GM23338 (cell line): ENCODE measurements at regions not wholly inside any gene's neighbourhood (a gene's known extent, or its start where the extent isn't known, plus 50 kb on each side); places are given as distances from the start of the nearest gene placed in this dataset.

Source experiments
- ATAC-seq: fragments of 200-7000 bp; cut with Tn5 transposase; 3 replicates; pipeline ENCODE4 v1.9.1; 2020
- DNase-seq: peaks from one replicate; pipeline ENCODE4 v3.0.0-alpha.2; 2015; ENCODE audit warnings: low spot score
- H2AFZ ChIP-seq: fragments of 200-600 bp; sonication (generic); 2 replicates; pipeline ENCODE4 v1.8.0; 2016; ENCODE audit warnings: antibody characterized with exemption, mild to moderate bottlenecking, moderate library complexity
- H3F3A ChIP-seq: fragments of 200-600 bp; sonication (generic); replicated peaks from 2 replicates; pipeline ENCODE4 v1.8.0; 2017; ENCODE audit warnings: antibody characterized with exemption, mixed run types, low read depth
- H3K27ac ChIP-seq: fragments of 200-600 bp; sonication (generic); 2 replicates; pipeline ENCODE4 v1.6.1; 2016; ENCODE audit warnings: low read depth
- H3K27me3 ChIP-seq: fragments of 200-600 bp; sonication (generic); 2 replicates; pipeline ENCODE4 v1.8.0; 2016; ENCODE audit warnings: mild to moderate bottlenecking, mixed run types, moderate library complexity; ENCODE audit not compliant: insufficient read depth
- H3K36me3 ChIP-seq: fragments of 200-600 bp; sonication (generic); 2 replicates; pipeline ENCODE4 v1.8.0; 2016; ENCODE audit warnings: mild to moderate bottlenecking; ENCODE audit not compliant: insufficient read depth
- H3K4me1 ChIP-seq: fragments of 200-600 bp; sonication (generic); 2 replicates; pipeline ENCODE4 v1.8.0; 2016; ENCODE audit warnings: mild to moderate bottlenecking, moderate library complexity; ENCODE audit not compliant: insufficient read depth
- H3K4me2 ChIP-seq: fragments of 200-600 bp; sonication (generic); 2 replicates; pipeline ENCODE4 v1.7.1; 2017; ENCODE audit warnings: mixed run types
- H3K4me3 ChIP-seq: fragments of 200-600 bp; sonication (generic); 2 replicates; pipeline ENCODE4 v1.6.1; 2016; ENCODE audit warnings: mixed run types
- H3K79me2 ChIP-seq: fragments of 200-600 bp; sonication (generic); replicated peaks from 2 replicates; pipeline ENCODE4 v1.8.0; 2017; ENCODE audit warnings: mild to moderate bottlenecking; ENCODE audit not compliant: insufficient read depth
- H3K9me2 ChIP-seq: fragments of 200-600 bp; sonication (generic); 2 replicates; pipeline ENCODE4 v1.8.0; 2017; ENCODE audit not compliant: insufficient read depth
- H4K20me1 ChIP-seq: fragments of 200-600 bp; sonication (generic); replicated peaks from 2 replicates; pipeline ENCODE4 v1.8.0; 2017; ENCODE audit warnings: mild to moderate bottlenecking; ENCODE audit not compliant: insufficient read depth
- H3K27ac Mint-ChIP-seq: 2 replicates; pipeline ENCODE4 v1.8.0; 2020; ENCODE audit warnings: inconsistent platforms, mild to moderate bottlenecking, moderate library complexity, mixed read lengths
- H3K27me3 Mint-ChIP-seq: 3 replicates; pipeline ENCODE4 v1.8.0; 2022; ENCODE audit warnings: low read depth, mild to moderate bottlenecking, moderate library complexity, mixed read lengths, inconsistent platforms; ENCODE audit not compliant: insufficient read depth, poor library complexity
- H3K36me3 Mint-ChIP-seq: 3 replicates; pipeline ENCODE4 v1.8.0; 2021; ENCODE audit warnings: low read depth, mild to moderate bottlenecking, inconsistent platforms, moderate library complexity, mixed read lengths
- H3K4me1 Mint-ChIP-seq: 3 replicates; pipeline ENCODE4 v1.8.0; 2020; ENCODE audit warnings: mild to moderate bottlenecking, inconsistent platforms, mixed read lengths
- H3K4me3 Mint-ChIP-seq: 3 replicates; pipeline ENCODE4 v1.8.0; 2021; ENCODE audit warnings: moderate library complexity, mild to moderate bottlenecking, inconsistent platforms, mixed read lengths
- H3K9me3 Mint-ChIP-seq: 3 replicates; pipeline ENCODE4 v1.8.0; 2020; ENCODE audit warnings: moderate library complexity, mild to moderate bottlenecking, inconsistent platforms, mixed read lengths
- CREB1 ChIP-seq: fragments of 250-450 bp; sonication (Bioruptor Pico); IDR thresholded peaks from 2 replicates; pipeline ENCODE4 v1.5.0; 2020; ENCODE audit warnings: low read depth, mild to moderate bottlenecking, moderate library complexity
- CTCF ChIP-seq, 2 experiments: fragments of 200-600 bp in 1 of 2; sonication (generic) in 1 of 2; conservative IDR thresholded peaks; 2 replicates each; pipeline versions ENCODE4 v1.5.1 to v1.6.1; 2016 to 2017; ENCODE audit warnings: antibody characterized with exemption in 2 of 2, low read depth in 2 of 2, mild to moderate bottlenecking in 2 of 2, moderate library complexity in 1 of 2
- ETS1 ChIP-seq: IDR thresholded peaks from 2 replicates; pipeline ENCODE4 v1.6.1; 2016; ENCODE audit warnings: antibody characterized with exemption
- EZH2 ChIP-seq: fragments of 200-600 bp; sonication (generic); IDR thresholded peaks from one replicate; pipeline ENCODE4 v1.8.0; 2017; ENCODE audit warnings: antibody characterized with exemption, mild to moderate bottlenecking, low read depth; ENCODE audit not compliant: unreplicated experiment
- EZH2phosphoT487 ChIP-seq: fragments of 200-600 bp; sonication (generic); IDR thresholded peaks from one replicate; pipeline ENCODE4 v1.8.1; 2018; ENCODE audit warnings: antibody characterized with exemption; ENCODE audit not compliant: unreplicated experiment
- JUNB ChIP-seq: IDR thresholded peaks from one replicate; pipeline ENCODE4 v1.6.1; 2016; ENCODE audit warnings: antibody characterized with exemption; ENCODE audit not compliant: unreplicated experiment
- NANOG ChIP-seq: IDR thresholded peaks from 2 replicates; pipeline ENCODE4 v1.6.1; 2016; ENCODE audit warnings: antibody characterized with exemption, borderline replicate concordance
- POLR2AphosphoS5 ChIP-seq: IDR thresholded peaks from 2 replicates; pipeline ENCODE4 v1.6.1; 2016; ENCODE audit warnings: antibody characterized with exemption, low read depth
- REST ChIP-seq: IDR thresholded peaks from one replicate; pipeline ENCODE4 v1.6.1; 2018; ENCODE audit warnings: antibody characterized with exemption; ENCODE audit not compliant: unreplicated experiment
- STAT1 ChIP-seq: IDR thresholded peaks from one replicate; pipeline ENCODE4 v1.6.1; 2016; ENCODE audit warnings: antibody characterized with exemption; ENCODE audit not compliant: unreplicated experiment
- ZNF114 ChIP-seq: fragments of 250-450 bp; sonication (Bioruptor Pico); IDR thresholded peaks from 2 replicates; pipeline ENCODE4 v1.5.0; 2020; ENCODE audit warnings: mild to moderate bottlenecking, moderate library complexity
- ZNF331 ChIP-seq: fragments of 250-450 bp; sonication (Bioruptor Pico); IDR thresholded peaks from 2 replicates; pipeline ENCODE4 v1.5.0; 2020; ENCODE audit warnings: low read depth, mild to moderate bottlenecking, moderate library complexity
- ZNF462 ChIP-seq: fragments of 250-450 bp; sonication (Bioruptor Pico); IDR thresholded peaks from 2 replicates; pipeline ENCODE4 v1.5.0; 2020; ENCODE audit warnings: mild to moderate bottlenecking, moderate library complexity

- Mint-ChIP-seq H3K4me1 (no peaks in the 10 kb centered on the region), H3K4me3 (no peak overlapping the region), H3K27ac (no peak overlapping the region), H3K9me3 (no peaks in the 10 kb centered on the region), H3K27me3 (no peaks in the 10 kb centered on the region), H3K36me3 (no peaks in the 10 kb centered on the region)
- H4K20me1 ChIP-seq = no peaks in the 10 kb centered on the region
- H3K4me1 ChIP-seq = peaks cover 5% of the 10 kb centered on the region; the same call in 1 of the 2 replicates
- H3K4me2 ChIP-seq = no peak overlapping the region
- DNase-seq (no peak), ATAC-seq (no peak)
- H2AFZ ChIP-seq = no peak overlapping the region
- H3F3A ChIP-seq = no peaks in the 10 kb centered on the region
- no peaks in the 10 kb centered on the region for H3K36me3 ChIP-seq
- H3K27me3 ChIP-seq = no peaks in the 10 kb centered on the region
- H3K79me2 ChIP-seq = no peaks in the 10 kb centered on the region
- no peak overlapping the region for H3K4me3 ChIP-seq
- H3K9me2 ChIP-seq = peaks cover 6% of the 10 kb centered on the region; the same call in 1 of the 2 replicates
- no peak overlapping the region for H3K27ac ChIP-seq
- no peak for TF ChIP-seq POLR2AphosphoS5
- no peak for TF ChIP-seq JUNB
- TF ChIP-seq EZH2 = no peak
- no peak for TF ChIP-seq ZNF114 (CRISPR knock-in tag)
- no peak for TF ChIP-seq CREB1 (CRISPR knock-in tag)
- no peak for TF ChIP-seq NANOG
- no peak for TF ChIP-seq ZNF462 (CRISPR knock-in tag)
- no peak for TF ChIP-seq STAT1
- TF ChIP-seq CTCF (conservative IDR thresholded peaks at IDR 0.05; ENCODE audit: low read depth in 2 of 2) = no peak
- TF ChIP-seq ZNF331 (CRISPR knock-in tag) = no peak
- no peak for TF ChIP-seq ETS1
- no peak for TF ChIP-seq EZH2phosphoT487
- no peak for TF ChIP-seq REST
Observed at GRCh38 chr13:71358218-71358617, 508.8 kb downstream of the DACH1 start.
